Osteoblast (primary cell): ENCODE measurements at regions not wholly inside any gene's neighbourhood (a gene's known extent, or its start where the extent isn't known, plus 50 kb on each side); places are given as distances from the start of the nearest gene placed in this dataset.
A peak's percentile ranks its signal among the peaks of the same experiment; 100 is the strongest.

Experiments used
- DNase-seq: peaks from one replicate; pipeline ENCODE4 v3.0.0; 2011; ENCODE audit warnings: low spot score, mixed read lengths; ENCODE audit not compliant: insufficient read length; ENCODE audit errors: missing footprints
- H2AFZ ChIP-seq: 2 replicates; pipeline ENCODE4 v1.6.0; 2011; ENCODE audit warnings: mild to moderate bottlenecking, low read length
- H3K27ac ChIP-seq: 2 replicates; pipeline ENCODE4 v1.5.1; 2011; ENCODE audit warnings: mild to moderate bottlenecking, low read depth, low read length, moderate library complexity
- H3K27me3 ChIP-seq: 2 replicates; pipeline ENCODE4 v1.6.0; 2012; ENCODE audit warnings: mild to moderate bottlenecking, control low read depth, inconsistent platforms, low read length, moderate library complexity; ENCODE audit not compliant: insufficient read depth
- H3K36me3 ChIP-seq: 2 replicates; pipeline ENCODE4 v1.5.1; 2011; ENCODE audit warnings: mild to moderate bottlenecking, low read length, control low read depth, moderate library complexity; ENCODE audit not compliant: insufficient read depth
- H3K4me1 ChIP-seq: 2 replicates; pipeline ENCODE4 v1.5.1; 2011; ENCODE audit warnings: mild to moderate bottlenecking, low read length, control low read depth, moderate library complexity; ENCODE audit not compliant: insufficient read depth
- H3K4me2 ChIP-seq: 2 replicates; pipeline ENCODE4 v1.6.0; 2011; ENCODE audit warnings: mild to moderate bottlenecking, low read length; ENCODE audit not compliant: insufficient read depth
- H3K4me3 ChIP-seq: fragments of 200-600 bp; sonication (generic); 3 replicates; pipeline ENCODE4 v1.5.1; 2012; ENCODE audit warnings: mild to moderate bottlenecking, low read length, inconsistent platforms; ENCODE audit not compliant: insufficient read depth
- H3K79me2 ChIP-seq: 2 replicates; pipeline ENCODE4 v1.6.0; 2012; ENCODE audit warnings: mild to moderate bottlenecking, low read length, control low read depth, inconsistent platforms; ENCODE audit not compliant: insufficient read depth
- H3K9me3 ChIP-seq: 2 replicates; pipeline ENCODE4 v1.5.1; 2011; ENCODE audit warnings: low read depth, low read length, control low read depth
- H4K20me1 ChIP-seq: 2 replicates; pipeline ENCODE4 v1.6.0; 2012; ENCODE audit warnings: mild to moderate bottlenecking, low read length, control low read depth; ENCODE audit not compliant: insufficient read depth
- CTCF ChIP-seq: IDR thresholded peaks from 2 replicates; pipeline ENCODE4 v1.5.1; 2011; ENCODE audit warnings: mild to moderate bottlenecking, low read depth, low read length, moderate library complexity; ENCODE audit errors: extremely low read depth

GRCh38 chr2:36146765-36147164 is 208.8 kb upstream of the CRIM1 start:
- no peaks in the 10 kb centered on the region for H3K79me2 ChIP-seq
- H3K4me2 ChIP-seq = no peak overlapping the region
- no peak for DNase-seq
- no peak overlapping the region for H3K27ac ChIP-seq
- H3K27me3 ChIP-seq = no peaks in the 10 kb centered on the region
- no peaks in the 10 kb centered on the region for H3K36me3 ChIP-seq
- no peak for TF ChIP-seq CTCF
- H3K4me1 ChIP-seq = no peaks in the 10 kb centered on the region
- no peak overlapping the region for H2AFZ ChIP-seq
- H3K4me3 ChIP-seq = no peak overlapping the region
- no peaks in the 10 kb centered on the region for H3K9me3 ChIP-seq
- no peaks in the 10 kb centered on the region for H4K20me1 ChIP-seq

GRCh38 chr2:36140391-36140790 is 215.2 kb upstream of the CRIM1 start:
- DNase-seq = peak; percentile 14
- H2AFZ ChIP-seq = no peak overlapping the region
- no peaks in the 10 kb centered on the region for H4K20me1 ChIP-seq
- H3K4me2 ChIP-seq = no peak overlapping the region
- H3K9me3 ChIP-seq = no peaks in the 10 kb centered on the region
- no peaks in the 10 kb centered on the region for H3K27me3 ChIP-seq
- no peaks in the 10 kb centered on the region for H3K36me3 ChIP-seq
- no peaks in the 10 kb centered on the region for H3K4me1 ChIP-seq
- TF ChIP-seq CTCF = no peak
- H3K79me2 ChIP-seq = no peaks in the 10 kb centered on the region
- H3K4me3 ChIP-seq = no peak overlapping the region
- H3K27ac ChIP-seq = no peak overlapping the region

- no peaks in the 10 kb centered on the region for H4K20me1 ChIP-seq
- no peaks in the 10 kb centered on the region for H3K79me2 ChIP-seq
- H3K9me3 ChIP-seq = no peaks in the 10 kb centered on the region
These were observed 218.0 kb upstream of the CRIM1 start for GRCh38 chr2:36137612-36138011.

GRCh38 chr2:36134281-36134680 is 221.3 kb upstream of the CRIM1 start:
- no peak overlapping the region for H2AFZ ChIP-seq
- H3K4me3 ChIP-seq = no peak overlapping the region
- H4K20me1 ChIP-seq = no peaks in the 10 kb centered on the region
- no peaks in the 10 kb centered on the region for H3K4me1 ChIP-seq
- H3K79me2 ChIP-seq = no peaks in the 10 kb centered on the region
- H3K36me3 ChIP-seq = no peaks in the 10 kb centered on the region
- H3K4me2 ChIP-seq = no peak overlapping the region
- no peaks in the 10 kb centered on the region for H3K9me3 ChIP-seq
- no peak for TF ChIP-seq CTCF
- no peak for DNase-seq
- no peak overlapping the region for H3K27ac ChIP-seq
- H3K27me3 ChIP-seq = no peaks in the 10 kb centered on the region

More at GRCh38 chr2:36137612-36138011, 218.0 kb upstream of the CRIM1 start:
- H3K4me2 ChIP-seq = no peak overlapping the region
- no peak overlapping the region for H3K4me3 ChIP-seq
- no peak for TF ChIP-seq CTCF
- H3K36me3 ChIP-seq = no peaks in the 10 kb centered on the region
- no peaks in the 10 kb centered on the region for H3K27me3 ChIP-seq
- H3K4me1 ChIP-seq = no peaks in the 10 kb centered on the region
- DNase-seq = no peak
- H2AFZ ChIP-seq = no peak overlapping the region
- H3K27ac ChIP-seq = no peak overlapping the region
